Right cardiac atrium (tissue), 5 donors: ENCODE measurements at regions not wholly inside any gene's neighbourhood (a gene's known extent, or its start where the extent isn't known, plus 50 kb on each side); places are given as distances from the start of the nearest gene placed in this dataset.

Source experiments
- ATAC-seq, 2 donors: fragments of 200-7000 bp; cut with Tn5 transposase; one replicate each; pipeline versions ENCODE4 v1.8.0 to v1.9.1; 2020; ENCODE audit warnings: moderate library complexity in 2 of 2, mild to moderate bottlenecking in 1 of 2
- DNase-seq, 3 donors: peaks; one replicate each; pipeline ENCODE4 v3.0.0-alpha.2; 2020
- H3K27ac ChIP-seq: one replicate; pipeline ENCODE4 v1.5.1; 2013; ENCODE audit warnings: mild to moderate bottlenecking, low read length, control low read depth, moderate library complexity
- H3K27me3 ChIP-seq: one replicate; pipeline ENCODE4 v1.6.1; 2013; ENCODE audit not compliant: control insufficient read depth, insufficient read depth
- H3K4me1 ChIP-seq: one replicate; pipeline ENCODE4 v1.6.1; 2013; ENCODE audit warnings: low read length; ENCODE audit not compliant: control insufficient read depth, insufficient read depth
- H3K4me3 ChIP-seq: one replicate; pipeline ENCODE4 v1.5.1; 2013; ENCODE audit warnings: low read length, control low read depth
- H3K9me3 ChIP-seq: one replicate; pipeline ENCODE4 v1.6.1; 2013; ENCODE audit warnings: low read length; ENCODE audit not compliant: control insufficient read depth
- WGBS: extraction: QIAGEN DNeasy Blood & Tissue Kit; methylation state at CpG from one replicate; pipeline ENCODE4 v1.1.7; 2013; 5-methylcytosine and 5-hydroxymethylcytosine counted together
- intact Hi-C, 4 donors: fragments of 100-400 bp; cut with DNase I; formaldehyde crosslinking; loops; one replicate each; pipeline versions ENCODE4 v1.11.0 to v1.14.0; 2022 to 2023
- donor health status: healthy with polysubstance abuse.
- donor health status: DM: no; HTN: yes; CAD: no.
- donor health status: DM: no; HTN: no; CAD: no.
- donor health status: DM: no; HTN: yes; CAD: no; lungs with severe emphysema.
- donor health status: DM: yes; HTN: yes; CAD: no.

DNA sequence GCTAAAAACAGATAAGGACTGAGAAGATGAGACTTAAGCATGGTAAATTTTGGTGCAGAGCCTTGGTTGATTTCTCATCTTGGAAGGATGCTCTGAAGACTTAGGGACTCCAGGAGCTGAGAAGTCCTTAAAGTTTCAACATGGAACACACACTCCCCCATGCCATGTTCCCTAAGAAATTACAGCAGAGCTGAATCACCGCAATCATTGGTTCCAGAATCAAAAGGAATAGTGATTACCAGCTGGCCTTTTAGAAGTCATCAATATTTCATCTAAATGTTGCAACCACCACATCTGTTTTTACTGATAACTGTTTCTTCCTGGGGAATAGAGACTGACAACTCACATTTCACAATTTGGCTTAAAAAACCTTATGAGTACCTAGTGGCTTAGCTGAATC, 229.3 kb downstream of the MINAR1 start:
- H3K27me3 ChIP-seq, result no peaks in the 10 kb centered on the region
- WGBS, result 90% methylated on average over 1 of the region's 1 CpG
- no peaks in the 10 kb centered on the region for H3K9me3 ChIP-seq
- no peak overlapping the region for H3K4me3 ChIP-seq
- intact Hi-C loops, result no loop called here
- no peak overlapping the region for H3K27ac ChIP-seq
- no peaks in the 10 kb centered on the region for H3K4me1 ChIP-seq
- ATAC-seq, result no peak
- DNase-seq, result no peak

- intact Hi-C loops, result no loop called here
- ATAC-seq, result no peak
- no peaks in the 10 kb centered on the region for H3K4me1 ChIP-seq
Observed at GRCh38 chr15:79673416-79674123, 223.2 kb downstream of the MTHFS start.

GRCh38 chr15:79674124-79674465, 222.7 kb downstream of the MTHFS start:
- intact Hi-C loops, result no loop called here
- Histone ChIP-seq H3K9me3 (no peaks in the 10 kb centered on the region), H3K4me1 (no peaks in the 10 kb centered on the region), H3K27me3 (no peaks in the 10 kb centered on the region), H3K27ac (no peak overlapping the region), H3K4me3 (no peak overlapping the region)
- no peak for ATAC-seq
- DNase-seq, result no peak
- 69% methylated on average over 2 of the region's 2 CpGs for WGBS

More at GRCh38 chr15:79673416-79674123, 223.2 kb downstream of the MTHFS start:
- no peak for DNase-seq
- H3K27ac ChIP-seq, result no peak overlapping the region
- H3K9me3 ChIP-seq, result no peaks in the 10 kb centered on the region
- WGBS, result 45% methylated on average over 4 of the region's 4 CpGs
- H3K27me3 ChIP-seq, result no peaks in the 10 kb centered on the region
- H3K4me3 ChIP-seq, result no peak overlapping the region

DNA sequence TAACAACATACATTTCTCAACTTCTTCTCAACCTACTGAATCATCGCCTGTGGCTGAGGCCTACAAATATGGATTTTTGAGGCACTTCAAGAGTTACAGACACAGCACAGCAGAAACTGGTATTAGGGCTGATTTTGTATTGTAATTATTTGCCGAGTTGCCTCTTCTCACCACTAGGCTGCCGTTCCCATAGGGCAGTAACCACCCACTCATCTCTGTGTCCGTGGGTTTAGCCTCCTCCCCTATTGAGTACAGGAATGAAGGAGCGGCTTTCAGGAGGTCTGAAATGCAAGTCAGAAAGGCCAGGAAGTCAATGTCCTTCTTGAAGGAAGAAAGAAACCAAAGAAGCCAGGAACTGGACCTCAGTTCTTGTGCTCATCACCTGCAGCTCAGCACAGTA, 220.8 kb downstream of the MTHFS start:
- Histone ChIP-seq H3K4me1 (no peaks in the 10 kb centered on the region), H3K27me3 (no peaks in the 10 kb centered on the region), H3K9me3 (no peaks in the 10 kb centered on the region), H3K4me3 (no peak overlapping the region), H3K27ac (no peak overlapping the region)
- ATAC-seq, result no peak
- intact Hi-C loops, result no loop called here
- 81% methylated on average over 5 of the region's 5 CpGs for whole genome bisulfite sequencing
- DNase-seq, result no peak

DNA sequence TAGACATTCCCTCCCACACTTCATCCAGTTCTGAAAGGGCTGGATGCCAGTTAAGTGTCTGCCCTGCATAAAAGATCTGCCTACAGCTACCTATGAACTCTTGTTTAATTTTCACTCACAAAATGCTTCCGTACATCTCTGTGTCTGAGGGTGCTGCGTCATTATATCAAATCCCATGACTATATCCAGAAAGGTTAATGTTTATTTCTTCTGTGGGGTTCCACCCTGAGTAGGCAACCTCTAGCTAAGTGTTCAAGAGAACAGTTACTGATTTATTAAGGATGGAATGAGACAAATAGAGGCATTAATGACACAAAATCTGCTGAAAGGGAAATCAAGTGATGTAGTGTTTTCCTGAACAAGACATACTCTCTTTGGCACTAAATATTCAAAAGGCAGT, 220.2 kb downstream of the MTHFS start:
- Histone ChIP-seq H3K4me3 (no peak overlapping the region), H3K27me3 (no peaks in the 10 kb centered on the region), H3K4me1 (no peaks in the 10 kb centered on the region), H3K27ac (no peak overlapping the region), H3K9me3 (no peaks in the 10 kb centered on the region)
- ATAC-seq, result no peak
- 91% methylated on average over 2 of the region's 2 CpGs for WGBS
- intact Hi-C loops, result no loop called here
- DNase-seq, result no peak

DNA sequence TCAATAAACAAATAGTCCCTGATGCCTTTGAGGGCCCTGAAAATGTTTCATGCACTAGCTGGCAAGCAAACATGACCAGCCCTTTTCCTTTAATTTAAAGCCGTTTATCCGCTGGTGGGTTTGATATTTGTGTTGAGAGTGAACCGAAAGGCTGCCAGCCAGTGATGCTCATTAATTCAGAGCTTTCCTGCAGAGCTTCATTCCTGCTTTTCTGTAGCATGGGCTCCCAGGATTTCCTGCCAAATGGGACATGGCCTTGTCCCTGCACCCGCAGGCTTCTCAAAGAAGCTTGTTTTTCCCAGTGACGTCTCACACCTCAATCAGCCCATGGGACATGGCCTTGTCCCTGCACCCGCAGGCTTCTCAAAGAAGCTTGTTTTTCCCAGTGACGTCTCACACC, 219.6 kb downstream of the MTHFS start:
- no peaks in the 10 kb centered on the region for H3K27me3 ChIP-seq
- DNase-seq, result no peak
- ATAC-seq, result no peak
- intact Hi-C loops, result no loop called here
- H3K27ac ChIP-seq, result no peak overlapping the region
- WGBS, result 50% methylated on average over 7 of the region's 7 CpGs
- no peak overlapping the region for H3K4me3 ChIP-seq
- H3K9me3 ChIP-seq, result no peaks in the 10 kb centered on the region
- no peaks in the 10 kb centered on the region for H3K4me1 ChIP-seq

GRCh38 chr15:79678032-79678701, 218.6 kb downstream of the MTHFS start:
- no peak for ATAC-seq
- Histone ChIP-seq H3K4me1 (no peaks in the 10 kb centered on the region), H3K27me3 (no peaks in the 10 kb centered on the region), H3K9me3 (no peaks in the 10 kb centered on the region), H3K4me3 (no peak overlapping the region), H3K27ac (no peak overlapping the region)
- WGBS, result 91% methylated on average over 1 of the region's 1 CpG
- no peak for DNase-seq
- intact Hi-C loops, result no loop called here

- ATAC-seq, result no peak
- H3K4me1 ChIP-seq, result no peaks in the 10 kb centered on the region
- H3K4me3 ChIP-seq, result no peak overlapping the region
- no peaks in the 10 kb centered on the region for H3K27me3 ChIP-seq
- H3K9me3 ChIP-seq, result no peaks in the 10 kb centered on the region
- intact Hi-C loops, result no loop called here
- no peak for DNase-seq
- H3K27ac ChIP-seq, result no peak overlapping the region
- WGBS, result 72% methylated on average over 5 of the region's 5 CpGs
Observed at GRCh38 chr15:79680720-79681119, 216.1 kb downstream of the MTHFS start.

GRCh38 chr15:79682285-79682684, 214.5 kb downstream of the MTHFS start:
- Histone ChIP-seq H3K27ac (no peak overlapping the region), H3K4me1 (no peaks in the 10 kb centered on the region), H3K4me3 (no peak overlapping the region), H3K9me3 (no peaks in the 10 kb centered on the region), H3K27me3 (no peaks in the 10 kb centered on the region)
- intact Hi-C loops, result no loop called here
- ATAC-seq (peak; percentile 76 to 94), DNase-seq (peak; percentile 59 to 82 (median 82))
- WGBS, result 5% methylated on average over 3 of the region's 3 CpGs

DNA sequence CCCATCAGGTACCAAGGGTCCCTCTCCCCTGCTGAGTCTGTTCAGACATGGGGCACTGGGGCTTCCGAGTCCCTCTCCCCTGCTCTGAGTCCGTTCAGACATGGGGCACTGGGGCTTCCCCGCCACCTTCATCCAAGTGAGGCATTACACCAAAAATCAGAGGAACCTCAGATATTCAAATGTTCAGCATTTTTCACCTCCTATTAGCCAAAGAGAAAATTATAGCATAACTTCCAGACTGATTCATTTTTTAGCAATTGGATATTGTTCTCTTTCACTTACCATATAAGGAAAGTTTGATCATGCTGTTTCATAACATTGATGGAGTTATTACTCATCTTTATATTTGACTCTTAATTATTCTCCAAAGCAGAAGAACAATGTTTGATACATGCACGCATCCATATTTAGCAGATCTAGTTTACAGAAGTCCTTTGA, 213.9 kb downstream of the MTHFS start:
- no peaks in the 10 kb centered on the region for H3K4me1 ChIP-seq
- 56% methylated on average over 4 of the region's 4 CpGs for WGBS
- intact Hi-C loops, result no loop called here
- no peaks in the 10 kb centered on the region for H3K27me3 ChIP-seq
- ATAC-seq, result no peak
- peak in 1 of 3 donors; percentile 28 for DNase-seq
- H3K4me3 ChIP-seq, result no peak overlapping the region
- H3K9me3 ChIP-seq, result no peaks in the 10 kb centered on the region
- no peak overlapping the region for H3K27ac ChIP-seq

DNA sequence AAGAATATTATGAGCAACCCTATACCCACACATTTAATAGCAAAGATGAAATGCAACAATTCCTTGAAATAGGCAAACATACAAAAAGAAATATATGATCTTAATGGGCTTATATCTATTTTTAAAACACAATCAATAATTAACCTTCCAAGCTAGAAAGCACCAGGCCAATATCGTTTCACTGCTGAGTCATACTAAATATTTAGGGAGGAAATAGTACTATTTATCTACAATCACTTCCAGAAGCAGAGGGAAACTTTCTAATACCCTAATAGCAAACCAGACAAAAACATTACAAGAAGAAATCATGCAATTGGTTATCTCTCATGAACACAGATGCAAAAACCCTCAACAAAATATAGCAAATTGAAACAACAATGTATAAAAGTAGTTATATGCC, 207.8 kb downstream of the MTHFS start:
- no peak overlapping the region for H3K4me3 ChIP-seq
- no peak for ATAC-seq
- no peak overlapping the region for H3K27ac ChIP-seq
- intact Hi-C loops, result no loop called here
- no peaks in the 10 kb centered on the region for H3K9me3 ChIP-seq
- H3K4me1 ChIP-seq, result no peaks in the 10 kb centered on the region
- no peaks in the 10 kb centered on the region for H3K27me3 ChIP-seq
- DNase-seq, result no peak
- 31% methylated on average over 1 of the region's 1 CpG for WGBS
